CD4-positive, alpha-beta T cell treated with Interleukin-4 for 4 hours (primary cell): ENCODE measurements at regions not wholly inside any gene's neighbourhood (a gene's known extent, or its start where the extent isn't known, plus 50 kb on each side); places are given as distances from the start of the nearest gene placed in this dataset.

ENCODE experiments used
- DNase-seq: peaks from one replicate; pipeline ENCODE4 v3.0.0-alpha.2; 2020

GRCh38 chr7:46322937-46323336 is 401.9 kb upstream of the IGFBP3 start:
- DNase-seq = no peak

GRCh38 chr7:46321556-46322205 is 400.6 kb upstream of the IGFBP3 start:
- DNase-seq = no peak

- DNase-seq = no peak
Observed at GRCh38 chr7:46320956-46321355, 399.9 kb upstream of the IGFBP3 start.

GRCh38 chr7:46319841-46320240 is 398.8 kb upstream of the IGFBP3 start:
- DNase-seq = no peak

- DNase-seq = no peak
Observed at GRCh38 chr7:46318276-46318675, 397.2 kb upstream of the IGFBP3 start.

- no peak for DNase-seq
Observed at GRCh38 chr7:46317256-46317655, 396.2 kb upstream of the IGFBP3 start.

- no peak for DNase-seq
Observed at GRCh38 chr7:46315891-46316290, 394.8 kb upstream of the IGFBP3 start.

GRCh38 chr7:46301677-46302076 is 380.6 kb upstream of the IGFBP3 start:
- DNase-seq = no peak

GRCh38 chr7:46297515-46297914 is 376.4 kb upstream of the IGFBP3 start:
- no peak for DNase-seq

GRCh38 chr7:46296526-46296925 is 375.5 kb upstream of the IGFBP3 start:
- DNase-seq = no peak

GRCh38 chr7:46294381-46294780 is 373.3 kb upstream of the IGFBP3 start:
- no peak for DNase-seq

GRCh38 chr7:46292741-46293140 is 371.7 kb upstream of the IGFBP3 start:
- DNase-seq = no peak

- DNase-seq = no peak
Observed at GRCh38 chr7:46291601-46292150, 370.6 kb upstream of the IGFBP3 start.

- no peak for DNase-seq
Observed at GRCh38 chr7:46291050-46291438, 370.0 kb upstream of the IGFBP3 start.

GRCh38 chr7:46290374-46291049 is 369.4 kb upstream of the IGFBP3 start:
- no peak for DNase-seq

GRCh38 chr7:46288861-46289260 is 367.8 kb upstream of the IGFBP3 start:
- no peak for DNase-seq

- no peak for DNase-seq
Observed at GRCh38 chr7:46288010-46288409, 366.9 kb upstream of the IGFBP3 start.

- no peak for DNase-seq
Observed at GRCh38 chr7:46286957-46287356, 365.9 kb upstream of the IGFBP3 start.

GRCh38 chr7:46286356-46286755 is 365.3 kb upstream of the IGFBP3 start:
- no peak for DNase-seq

- no peak for DNase-seq
Observed at GRCh38 chr7:46285878-46286277, 364.8 kb upstream of the IGFBP3 start.

- no peak for DNase-seq
Observed at GRCh38 chr7:46283852-46284251, 362.8 kb upstream of the IGFBP3 start.

- no peak for DNase-seq
Observed at GRCh38 chr7:46282155-46282554, 361.1 kb upstream of the IGFBP3 start.

GRCh38 chr7:46281071-46281470 is 360.0 kb upstream of the IGFBP3 start:
- no peak for DNase-seq

- DNase-seq = no peak
Observed at GRCh38 chr7:46279290-46279689, 358.2 kb upstream of the IGFBP3 start.

GRCh38 chr7:46264646-46265045 is 343.6 kb upstream of the IGFBP3 start:
- no peak for DNase-seq
